VCaP (cell line): ENCODE measurements at regions not wholly inside any gene's neighbourhood (a gene's known extent, or its start where the extent isn't known, plus 50 kb on each side); places are given as distances from the start of the nearest gene placed in this dataset.

ENCODE experiments used
- H3K27ac ChIP-seq: fragments of 450-650 bp; 2 replicates; pipeline ENCODE4 v1.5.1; 2017
- CTCF ChIP-seq: fragments of 450-650 bp; conservative IDR thresholded peaks from 2 replicates; pipeline ENCODE4 v1.5.1; 2017; ENCODE audit warnings: mild to moderate bottlenecking, moderate library complexity

- TF ChIP-seq CTCF, result no peak
- H3K27ac ChIP-seq, result no peak overlapping the region
Observed at GRCh38 chr9:31013371-31013770, 1371.1 kb upstream of the ACO1 start.

- TF ChIP-seq CTCF, result no peak
- H3K27ac ChIP-seq, result no peak overlapping the region
Observed at GRCh38 chr9:31023847-31024246, 1360.6 kb upstream of the ACO1 start.

- no peak for TF ChIP-seq CTCF
- no peak overlapping the region for H3K27ac ChIP-seq
Observed at GRCh38 chr9:31027678-31028077, 1356.8 kb upstream of the ACO1 start.

GRCh38 chr9:31028137-31028536 is 1356.3 kb upstream of the ACO1 start:
- no peak for TF ChIP-seq CTCF
- no peak overlapping the region for H3K27ac ChIP-seq

GRCh38 chr9:31030741-31031202 is 1353.7 kb upstream of the ACO1 start:
- TF ChIP-seq CTCF, result no peak
- H3K27ac ChIP-seq, result no peak overlapping the region

GRCh38 chr9:31032206-31032605 is 1352.2 kb upstream of the ACO1 start:
- no peak overlapping the region for H3K27ac ChIP-seq
- no peak for TF ChIP-seq CTCF

- H3K27ac ChIP-seq, result no peak overlapping the region
- TF ChIP-seq CTCF, result no peak
Observed at GRCh38 chr9:31034311-31034710, 1350.1 kb upstream of the ACO1 start.

- H3K27ac ChIP-seq, result no peak overlapping the region
- TF ChIP-seq CTCF, result no peak
Observed at GRCh38 chr9:31040564-31040963, 1343.9 kb upstream of the ACO1 start.
